H1 (cell line): ENCODE measurements at regions not wholly inside any gene's neighbourhood (a gene's known extent, or its start where the extent isn't known, plus 50 kb on each side); places are given as distances from the start of the nearest gene placed in this dataset.

Source experiments
- CHD2 ChIP-seq: IDR thresholded peaks from 2 replicates; pipeline ENCODE4 v1.6.1; 2012; ENCODE audit warnings: low read length, improper control_type of control experiment
- PHF8 ChIP-seq: fragments of 200-600 bp; sonication (generic); conservative IDR thresholded peaks from 2 replicates; pipeline ENCODE4 v1.7.1; 2012; ENCODE audit warnings: low read depth, mild to moderate bottlenecking, inconsistent platforms, low read length, moderate library complexity
- RNF2 ChIP-seq: fragments of 200-900, 300-1000 bp; sonication (generic); IDR thresholded peaks from 2 replicates; pipeline ENCODE4 v1.7.1; 2016; ENCODE audit warnings: borderline replicate concordance, low read depth, mild to moderate bottlenecking, antibody characterized with exemption, low read length; ENCODE audit not compliant: poor library complexity, severe bottlenecking; ENCODE audit errors: missing control alignments
- YY1 ChIP-seq: IDR thresholded peaks from 2 replicates; pipeline ENCODE4 v1.6.1; 2011; ENCODE audit warnings: low read depth, mild to moderate bottlenecking, low read length
- TF ChIP-seq, protein P1 (sequence below): IDR thresholded peaks from 2 replicates; pipeline ENCODE4 v1.6.1; 2012; ENCODE audit warnings: inconsistent platforms

DNA sequence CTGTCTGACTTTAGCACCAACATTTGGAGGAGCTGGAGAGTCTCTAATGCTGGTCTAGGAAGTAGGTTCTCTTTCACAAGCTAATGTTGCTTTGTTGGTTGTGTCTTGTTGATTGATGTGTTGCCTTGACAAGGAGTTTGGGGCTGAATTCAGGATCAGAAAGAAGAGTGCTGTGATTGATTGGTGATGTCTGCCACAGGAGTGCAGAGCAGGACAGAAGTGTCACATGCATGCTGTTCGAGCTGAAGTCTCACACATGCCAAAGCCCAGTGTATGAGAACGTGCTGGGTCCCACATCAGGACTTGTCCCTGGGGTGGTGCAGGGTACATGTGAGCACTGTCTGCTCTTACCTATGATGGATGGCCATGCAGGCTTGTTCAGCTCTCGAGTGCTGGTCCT, 694.4 kb downstream of the MATN1 start (continued):
- TF ChIP-seq, protein P1, sequence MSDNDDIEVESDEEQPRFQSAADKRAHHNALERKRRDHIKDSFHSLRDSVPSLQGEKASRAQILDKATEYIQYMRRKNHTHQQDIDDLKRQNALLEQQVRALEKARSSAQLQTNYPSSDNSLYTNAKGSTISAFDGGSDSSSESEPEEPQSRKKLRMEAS, result no peak
- TF ChIP-seq YY1, result no peak
- TF ChIP-seq CHD2, result no peak
- no peak for TF ChIP-seq RNF2
- TF ChIP-seq PHF8, result no peak
